GM18951 (cell line): ENCODE measurements at regions not wholly inside any gene's neighbourhood (a gene's known extent, or its start where the extent isn't known, plus 50 kb on each side); places are given as distances from the start of the nearest gene placed in this dataset.

Experiments used
- POLR2A ChIP-seq: IDR thresholded peaks from 4 replicates; pipeline ENCODE4 v1.6.1; 2011; ENCODE audit warnings: mild to moderate bottlenecking; ENCODE audit not compliant: insufficient read length, insufficient read depth; ENCODE audit errors: extremely low read depth
- in situ Hi-C: fragments of 300-500 bp; cut with MboI; formaldehyde crosslinking; loops from one replicate; pipeline ENCODE4 v1.12.0; 2022; ENCODE audit warnings: low sequenced_read_pairs, mixed read lengths, inconsistent platforms; ENCODE audit not compliant: unreplicated experiment

DNA sequence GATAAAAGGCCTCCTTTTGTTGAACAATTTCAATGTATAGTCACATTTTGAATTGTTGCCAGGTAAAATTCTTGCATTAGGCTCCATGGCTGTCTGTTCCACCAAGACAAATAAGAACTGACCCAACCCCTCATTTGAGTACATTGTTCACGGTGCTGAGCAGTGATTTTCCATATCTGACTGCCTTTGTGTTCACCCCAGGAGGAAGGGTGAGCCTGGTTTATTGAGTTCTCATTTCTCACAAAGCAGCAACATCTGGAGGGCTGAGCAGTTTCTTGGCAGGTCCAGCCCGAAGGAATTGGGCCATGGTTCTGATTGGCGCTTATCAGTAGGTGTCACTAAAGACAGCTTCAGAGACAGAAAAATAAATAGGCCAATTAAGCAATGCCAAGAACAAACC, 149.1 kb downstream of the BMP4 start:
- no peak for TF ChIP-seq POLR2A
- in situ Hi-C loops, result no loop called here

DNA sequence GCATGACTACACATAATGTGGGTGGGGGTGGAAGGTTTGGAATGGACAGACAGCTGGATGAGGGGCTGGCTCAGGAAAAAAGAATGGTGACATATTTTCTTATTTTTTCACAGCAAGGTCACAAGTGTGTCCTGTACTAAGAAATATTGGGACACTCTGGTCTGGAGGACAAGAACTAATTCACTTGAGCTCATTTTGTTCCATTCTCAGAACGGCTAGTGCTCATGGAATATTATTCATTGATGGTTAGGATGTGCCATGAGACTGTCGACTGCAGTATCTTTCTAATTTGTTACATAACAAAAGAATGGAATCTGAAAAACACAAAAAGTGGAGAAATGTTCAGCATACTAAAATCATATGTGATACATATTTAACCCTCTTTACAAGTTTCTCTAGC, 149.5 kb downstream of the BMP4 start:
- no peak for TF ChIP-seq POLR2A
- in situ Hi-C loops, result no loop called here

DNA sequence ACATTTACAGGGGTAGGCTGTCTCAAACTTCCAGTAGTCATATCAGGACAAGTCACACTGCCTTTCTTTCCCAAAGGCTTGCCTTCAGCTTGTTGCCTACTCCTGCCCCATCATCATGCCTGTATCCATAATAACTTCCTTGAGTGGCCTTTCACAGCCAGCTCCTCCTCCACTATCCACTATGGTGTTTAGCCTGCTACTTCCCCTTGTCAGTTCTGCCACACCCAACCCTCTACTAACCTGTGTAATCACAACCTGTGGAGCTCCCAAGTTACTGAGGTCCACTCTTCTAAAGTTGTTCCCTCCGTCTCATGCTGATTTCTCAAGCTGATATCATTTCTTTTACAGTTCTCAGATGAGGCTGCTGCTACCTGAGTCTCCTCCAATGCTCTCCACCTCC, 159.9 kb downstream of the BMP4 start:
- no peak for TF ChIP-seq POLR2A
- in situ Hi-C loops, result no loop called here

DNA sequence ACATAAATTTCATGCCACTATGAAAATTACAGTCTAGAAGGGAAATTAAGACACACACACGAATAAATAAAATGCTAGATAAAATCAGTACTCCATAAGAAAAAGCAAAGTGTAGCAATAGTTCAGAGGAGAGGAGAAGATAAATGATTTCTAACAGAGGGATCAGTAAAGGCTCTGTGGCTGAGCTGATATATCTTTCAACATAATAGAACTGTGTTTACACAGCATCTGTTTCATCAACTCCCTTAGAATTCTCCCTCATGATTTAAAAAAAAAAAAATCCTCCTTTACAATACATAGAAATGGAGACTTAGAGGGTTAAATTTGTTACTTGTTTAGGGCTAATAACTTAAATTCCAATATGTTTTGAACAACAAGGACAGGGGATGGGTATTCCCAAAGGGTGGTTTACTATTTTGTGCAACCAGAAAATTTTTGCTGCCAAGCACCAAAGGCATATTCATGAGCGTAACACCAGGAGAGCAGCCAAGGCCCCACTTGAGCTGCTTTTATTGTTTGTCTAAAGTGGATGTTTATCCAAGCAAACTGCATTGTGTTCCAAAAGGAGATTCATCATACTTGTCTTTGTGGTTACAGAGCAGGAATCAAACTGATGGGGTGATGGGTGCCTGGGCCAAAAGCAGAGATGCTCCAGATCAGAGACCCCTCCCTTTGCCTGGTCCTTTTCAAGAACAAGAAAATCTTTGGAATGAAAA, 162.7 kb downstream of the BMP4 start:
- no peak for TF ChIP-seq POLR2A
- in situ Hi-C loops, result no loop called here

DNA sequence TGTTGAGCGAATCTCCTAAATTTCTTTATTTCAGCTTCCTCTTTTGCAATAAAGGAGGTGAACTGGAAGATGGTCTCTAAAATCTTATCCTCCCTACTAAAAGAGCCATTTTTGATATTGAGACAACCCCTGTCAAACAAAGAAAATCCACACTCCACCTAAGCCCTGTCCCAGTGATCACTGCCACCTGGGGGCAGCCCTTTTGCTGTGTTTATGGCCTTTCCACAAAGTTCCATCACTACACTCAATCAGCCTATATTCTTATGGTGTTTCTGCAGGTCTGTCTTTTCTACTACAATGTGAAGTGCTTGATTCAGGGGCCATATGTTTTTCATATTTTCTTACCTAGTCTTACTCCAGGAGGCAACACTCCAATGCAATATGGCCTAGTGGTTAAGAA, 163.7 kb downstream of the BMP4 start:
- in situ Hi-C loops, result no loop called here
- no peak for TF ChIP-seq POLR2A

DNA sequence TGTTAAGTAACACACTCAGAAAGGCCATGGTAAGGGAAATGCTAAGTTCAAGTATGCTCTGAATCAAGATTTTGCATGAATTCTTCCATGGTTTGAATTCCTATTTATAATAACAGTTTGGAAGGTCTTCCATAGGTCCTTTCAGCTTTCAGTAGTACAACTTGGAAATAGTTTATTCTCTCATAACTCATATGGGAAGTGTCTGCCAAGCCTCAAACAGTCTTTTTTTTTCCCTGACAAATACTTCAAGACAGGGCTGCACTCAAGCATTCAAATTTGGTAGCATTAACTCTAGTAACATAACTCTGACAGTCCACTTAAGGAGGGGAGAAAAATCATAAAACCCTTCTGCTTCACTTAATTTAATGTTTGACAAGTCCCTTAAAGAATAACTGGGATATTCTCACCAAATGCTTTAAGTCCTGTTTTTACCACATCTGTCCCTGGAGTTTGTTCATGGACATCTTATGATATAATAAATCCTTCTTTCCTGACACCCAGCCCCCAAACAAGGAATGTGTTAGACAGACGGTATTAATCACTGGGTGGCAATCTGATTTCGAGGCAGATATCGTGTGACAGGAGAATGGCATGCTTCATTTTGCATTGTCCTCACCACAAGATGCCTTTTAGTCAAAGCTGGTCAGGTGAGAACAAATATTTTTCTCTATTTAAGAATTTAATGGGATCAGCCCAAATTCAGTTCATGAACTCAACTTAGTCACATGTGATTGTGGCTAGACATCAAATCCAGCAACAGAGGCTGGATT, 165.7 kb downstream of the BMP4 start:
- TF ChIP-seq POLR2A, result no peak
- in situ Hi-C loops, result no loop called here

DNA sequence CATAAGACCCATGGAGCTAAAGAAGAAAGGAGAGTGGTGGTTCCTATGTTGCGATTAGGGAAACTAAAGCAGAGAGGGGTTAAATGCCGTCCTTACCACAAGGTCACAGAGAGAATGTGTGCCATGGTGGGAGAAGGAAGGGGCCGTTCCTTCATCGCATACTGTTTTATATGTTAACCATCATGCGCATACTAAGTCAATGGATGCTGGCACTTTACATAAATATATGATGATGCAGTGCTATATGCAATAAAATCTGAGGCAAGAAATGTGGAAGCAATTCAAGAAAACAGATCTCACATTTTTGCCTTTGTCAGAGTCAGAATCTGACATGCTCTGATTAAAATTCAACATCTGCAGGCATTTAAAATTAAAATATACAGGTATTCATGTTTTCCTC, 168.1 kb downstream of the BMP4 start:
- in situ Hi-C loops, result no loop called here
- TF ChIP-seq POLR2A, result no peak

DNA sequence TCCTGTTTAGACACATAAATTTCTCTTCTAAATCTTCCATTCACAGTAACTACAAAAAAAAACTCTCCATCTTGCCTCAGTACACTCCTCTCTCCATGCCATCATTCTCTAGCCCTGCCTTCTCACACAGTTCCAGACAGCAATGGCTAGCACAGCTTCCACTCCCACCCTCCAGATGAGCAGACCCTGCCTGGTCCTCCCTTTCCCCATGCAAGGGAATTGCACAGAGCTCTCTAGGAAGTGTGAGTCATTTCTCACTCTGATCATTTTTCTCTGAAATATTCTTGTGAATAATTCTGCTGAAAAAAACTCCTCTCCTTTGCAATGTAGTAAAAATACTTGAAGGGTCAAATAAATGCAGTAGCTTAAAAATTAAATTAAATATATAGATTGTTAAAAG, 170.6 kb downstream of the BMP4 start:
- TF ChIP-seq POLR2A, result no peak
- in situ Hi-C loops, result no loop called here

DNA sequence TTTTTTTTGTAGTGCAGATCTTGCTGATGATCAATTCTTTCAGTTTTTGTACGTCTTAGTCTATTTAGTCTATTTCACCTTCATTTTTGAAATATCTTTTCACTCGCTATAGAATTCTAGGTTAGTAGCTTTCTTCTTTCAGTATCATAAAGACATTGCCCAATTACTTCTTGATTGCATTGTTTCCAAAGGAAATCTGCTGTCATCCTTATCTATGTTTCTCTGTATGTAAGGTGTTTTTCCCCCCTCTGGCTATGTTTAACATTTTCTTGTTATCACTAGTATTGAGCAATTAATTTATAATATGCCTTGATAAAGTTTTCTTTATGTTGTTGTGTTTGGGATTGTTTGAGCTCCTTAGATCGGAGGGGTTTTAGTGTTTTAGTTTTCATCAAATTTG, 171.9 kb downstream of the BMP4 start:
- no peak for TF ChIP-seq POLR2A

DNA sequence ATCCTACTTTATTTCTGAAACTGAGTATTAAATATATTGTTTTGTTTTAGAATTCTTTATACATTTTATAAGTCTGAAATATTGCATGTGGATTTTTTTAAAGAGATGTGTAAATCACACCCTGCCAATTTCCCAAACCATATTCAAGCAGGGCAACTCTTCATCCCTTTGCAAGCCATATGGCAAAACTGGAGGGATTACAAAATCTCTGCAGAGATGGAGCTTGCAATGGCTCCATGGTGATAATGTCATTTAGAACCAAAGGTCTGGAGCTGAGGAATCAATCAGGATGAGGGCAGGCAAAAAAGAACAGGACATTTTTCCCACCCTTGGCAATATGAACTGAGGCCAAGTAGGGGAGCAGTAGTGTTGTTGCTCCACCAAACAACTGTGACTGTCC, 173.4 kb downstream of the BMP4 start:
- in situ Hi-C loops, result no loop called here
- no peak for TF ChIP-seq POLR2A

More for the DNA sequence above, 171.9 kb downstream of the BMP4 start:
- in situ Hi-C loops, result no loop called here

DNA sequence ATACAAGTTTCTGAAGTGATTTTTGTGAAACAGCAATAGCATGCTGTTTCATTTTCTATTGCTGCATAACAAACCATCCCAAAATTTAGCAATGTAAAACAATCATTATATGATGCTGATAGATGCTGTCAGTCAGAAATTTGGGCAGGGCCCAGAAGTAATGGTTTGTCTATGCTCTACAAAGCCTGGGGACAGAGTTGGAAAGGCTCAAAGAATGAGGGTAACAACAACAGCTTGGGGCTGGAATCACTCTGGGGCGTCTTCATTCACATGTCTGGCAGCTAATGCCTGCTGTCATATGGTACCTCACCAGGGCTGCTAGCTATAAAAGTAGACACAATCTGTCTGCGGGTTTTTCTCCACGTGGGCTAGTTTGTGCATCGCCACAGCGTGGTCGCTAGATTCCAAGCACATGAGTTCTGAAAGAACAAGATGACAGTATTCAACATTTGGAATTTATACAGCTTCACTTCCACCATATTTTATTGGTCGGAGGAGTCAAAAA, 176.5 kb downstream of the BMP4 start:
- TF ChIP-seq POLR2A, result no peak
- in situ Hi-C loops, result no loop called here

DNA sequence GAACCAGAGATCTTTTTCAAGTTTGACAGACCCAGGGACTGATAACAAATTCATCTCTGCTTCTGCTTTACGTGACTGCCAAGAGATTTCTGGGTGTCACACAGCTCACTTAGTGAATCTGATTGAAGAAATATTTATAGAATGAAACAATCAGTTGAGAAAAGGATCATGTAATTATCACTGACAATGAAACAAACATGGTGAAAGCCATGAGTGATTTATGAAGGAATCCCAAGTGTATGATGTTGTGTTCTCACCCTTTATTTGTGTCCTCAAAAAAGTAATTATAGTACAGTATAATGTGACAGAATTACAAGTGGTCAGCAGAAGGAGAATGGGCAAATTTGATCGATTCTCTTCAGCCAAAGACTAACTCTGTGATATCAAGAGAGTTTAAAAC, 177.3 kb downstream of the BMP4 start:
- no peak for TF ChIP-seq POLR2A
- in situ Hi-C loops, result no loop called here

DNA sequence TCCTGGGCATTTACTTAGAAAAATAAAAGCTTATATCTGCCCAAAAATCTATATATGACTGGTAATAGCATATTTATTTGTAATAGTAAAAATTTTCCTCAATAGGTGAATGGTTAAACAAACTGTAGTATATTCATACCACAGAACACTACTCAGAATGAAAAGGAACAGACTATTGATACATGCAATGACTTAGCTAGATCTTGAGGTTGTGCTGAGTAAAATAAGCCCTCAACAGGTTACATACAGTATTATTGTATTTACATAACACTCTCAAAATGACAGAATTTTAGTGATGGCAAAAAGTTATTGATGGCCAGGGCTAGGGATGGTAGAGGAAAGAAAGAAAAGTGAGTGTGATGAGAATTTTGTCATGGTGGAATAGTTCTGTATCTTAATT, 178.4 kb downstream of the BMP4 start:
- no peak for TF ChIP-seq POLR2A
- in situ Hi-C loops, result no loop called here

DNA sequence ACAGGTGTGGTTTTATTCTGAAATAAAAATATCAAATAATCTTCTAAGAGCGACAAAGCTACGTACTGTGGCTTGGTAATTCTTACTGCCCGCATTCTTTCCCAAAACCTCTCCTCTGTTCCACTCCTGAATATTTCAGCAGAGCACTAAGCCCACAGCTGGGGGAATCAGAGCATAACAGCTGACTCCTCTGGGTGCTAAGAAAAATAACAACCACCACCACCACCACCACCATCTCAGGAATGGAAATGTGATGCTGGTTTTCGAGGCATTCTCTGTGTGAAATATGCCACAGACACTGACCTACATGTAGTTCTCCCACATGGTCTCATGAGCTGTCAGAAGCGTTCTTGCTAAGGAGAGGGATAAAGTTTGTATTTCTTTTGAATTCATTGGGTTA, 183.7 kb downstream of the BMP4 start:
- no peak for TF ChIP-seq POLR2A
- in situ Hi-C loops, result no loop called here
